ENCODE measurements at regions not wholly inside any gene's neighbourhood (a gene's known extent, or its start where the extent isn't known, plus 50 kb on each side); places are given as distances from the start of the nearest gene placed in this dataset.

- no peak for DNase-seq (ENCODE audit: low read depth)
Observed at GRCh38 chr11:71310184-71310583, 57.8 kb upstream of the SHANK2 start.

DNA sequence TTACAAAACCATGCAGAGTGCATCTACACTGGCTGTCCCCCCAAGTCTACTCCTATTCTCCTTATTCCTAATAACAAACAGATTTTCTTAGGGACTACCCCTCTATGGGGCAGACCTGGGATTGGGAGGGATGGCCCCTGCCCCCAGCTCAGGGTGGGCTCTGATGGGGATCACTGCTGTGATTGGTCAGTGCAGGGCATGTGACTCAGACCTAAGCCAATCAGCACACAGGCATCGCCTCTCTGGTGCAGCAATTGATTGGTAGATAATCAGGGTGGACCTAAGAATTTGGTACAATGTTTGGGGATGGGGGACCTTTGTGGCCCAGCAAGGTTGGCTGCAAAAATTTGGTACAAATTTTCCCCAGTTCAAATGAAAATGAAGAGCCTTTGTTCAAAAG lies 57.2 kb upstream of the SHANK2 start:
- DNase-seq (ENCODE audit: low read depth) = no peak

DNA sequence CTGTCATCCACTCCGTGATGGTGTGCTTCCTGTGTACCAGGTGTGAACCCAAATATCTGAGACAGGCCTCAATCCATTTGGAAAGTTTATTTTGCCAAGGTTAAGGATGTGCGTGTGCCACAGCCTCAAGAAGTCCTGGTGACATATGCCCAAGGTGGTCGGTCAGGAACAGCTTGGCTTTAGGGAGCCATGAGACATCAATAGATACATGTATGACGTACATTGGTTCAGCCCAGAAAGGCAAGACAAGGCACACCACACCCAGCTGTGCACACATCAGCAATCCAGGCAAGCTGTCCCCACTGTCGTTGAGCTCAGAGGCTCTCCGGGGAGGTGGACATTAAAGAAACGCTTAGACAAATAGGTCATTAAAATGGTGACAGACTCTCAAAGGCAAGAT lies 56.8 kb upstream of the SHANK2 start:
- no peak for DNase-seq (ENCODE audit: low read depth)

GRCh38 chr11:71307811-71308645 lies 55.7 kb upstream of the SHANK2 start:
- no peak for DNase-seq (ENCODE audit: low read depth)

- DNase-seq (ENCODE audit: low read depth) = no peak
Observed at GRCh38 chr11:71305451-71306125, 53.2 kb upstream of the SHANK2 start.

GRCh38 chr11:71305041-71305440 lies 52.7 kb upstream of the SHANK2 start:
- no peak for DNase-seq (ENCODE audit: low read depth)

- no peak for DNase-seq (ENCODE audit: low read depth)
Observed at GRCh38 chr11:71304491-71304890, 52.1 kb upstream of the SHANK2 start.

GRCh38 chr11:71304045-71304444 lies 51.7 kb upstream of the SHANK2 start:
- DNase-seq (ENCODE audit: low read depth) = no peak

GRCh38 chr11:71302911-71303310 lies 50.5 kb upstream of the SHANK2 start:
- no peak for DNase-seq (ENCODE audit: low read depth)

GRCh38 chr11:71302534-71302909 lies 50.1 kb upstream of the SHANK2 start:
- DNase-seq (ENCODE audit: low read depth) = no peak
